ENCODE measurements at regions not wholly inside any gene's neighbourhood (a gene's known extent, or its start where the extent isn't known, plus 50 kb on each side); places are given as distances from the start of the nearest gene placed in this dataset.
"Not testable (repeated sequence)": the region's sequence is repeated elsewhere in the genome, so short reads cannot be mapped to it uniquely, and the experiment has no call there.

GRCh38 chr2:156944871-156945270, 312.6 kb upstream of the GALNT5 start:
- DNase-seq: no peak

GRCh38 chr2:156947261-156947660, 310.2 kb upstream of the GALNT5 start:
- no peak for DNase-seq

GRCh38 chr2:156955701-156956100, 301.8 kb upstream of the GALNT5 start:
- no peak for DNase-seq

- no peak for DNase-seq
These were observed 301.3 kb upstream of the GALNT5 start for GRCh38 chr2:156956161-156956560.

GRCh38 chr2:156958374-156958773, 299.1 kb upstream of the GALNT5 start:
- DNase-seq: no peak

GRCh38 chr2:156959481-156959880, 298.0 kb upstream of the GALNT5 start:
- DNase-seq: no peak

GRCh38 chr2:156982615-156983014, 274.9 kb upstream of the GALNT5 start:
- no peak for DNase-seq

GRCh38 chr2:156986339-156986988, 271.0 kb upstream of the GALNT5 start:
- DNase-seq: no peak

GRCh38 chr2:156999661-157000060, 257.8 kb upstream of the GALNT5 start:
- DNase-seq: no peak

- DNase-seq: no peak
These were observed 252.7 kb upstream of the GALNT5 start for GRCh38 chr2:157004789-157005188.

- no peak for DNase-seq
These were observed 242.4 kb upstream of the GALNT5 start for GRCh38 chr2:157015015-157015575.

- not testable (repeated sequence) for DNase-seq
These were observed 234.2 kb upstream of the GALNT5 start for GRCh38 chr2:157023264-157023663.

GRCh38 chr2:157024129-157024528, 233.4 kb upstream of the GALNT5 start:
- no peak for DNase-seq

- DNase-seq: no peak
These were observed 225.5 kb upstream of the GALNT5 start for GRCh38 chr2:157032017-157032416.

- no peak for DNase-seq
These were observed 220.8 kb upstream of the GALNT5 start for GRCh38 chr2:157036726-157037125.

- no peak for DNase-seq
These were observed 213.7 kb upstream of the GALNT5 start for GRCh38 chr2:157043786-157044185.

- no peak for DNase-seq
These were observed 211.1 kb upstream of the GALNT5 start for GRCh38 chr2:157046396-157046795.

- no peak for DNase-seq
These were observed 204.8 kb upstream of the GALNT5 start for GRCh38 chr2:157052685-157053224.

GRCh38 chr2:157053876-157054275, 203.6 kb upstream of the GALNT5 start:
- no peak for DNase-seq

GRCh38 chr2:157055660-157056199, 201.8 kb upstream of the GALNT5 start:
- no peak for DNase-seq

GRCh38 chr2:157056200-157056676, 201.3 kb upstream of the GALNT5 start:
- DNase-seq: no peak

- no peak for DNase-seq
These were observed 199.3 kb upstream of the GALNT5 start for GRCh38 chr2:157058161-157058560.

GRCh38 chr2:157059036-157059435, 198.5 kb upstream of the GALNT5 start:
- no peak for DNase-seq

- no peak for DNase-seq
These were observed 195.7 kb upstream of the GALNT5 start for GRCh38 chr2:157061799-157062198.
